HEK293 (cell line): ENCODE measurements at regions not wholly inside any gene's neighbourhood (a gene's known extent, or its start where the extent isn't known, plus 50 kb on each side); places are given as distances from the start of the nearest gene placed in this dataset.
A peak's percentile ranks its signal among the peaks of the same experiment; 100 is the strongest.

Experiments
- CTCF ChIA-PET: fragments of 350-600 bp; formaldehyde crosslinking; extraction: SDS; loops from one replicate; lab custom pipeline; 2021; ENCODE audit warnings: antibody characterized with exemption; lab: Yijun Ruan, JAX
- POLR2A ChIA-PET: fragments of 300-600 bp; formaldehyde crosslinking; extraction: SDS; loops from one replicate; lab custom pipeline; 2020; ENCODE audit warnings: antibody characterized with exemption, inconsistent platforms; lab: Yijun Ruan, JAX
- H3K27ac ChIP-seq: fragments of 200-500 bp; sonication (Bioruptor generic); 2 replicates; pipeline ENCODE4 v1.5.1; 2014; ENCODE audit warnings: low read depth, low read length, control low read depth, inconsistent platforms; ENCODE audit errors: extremely low read depth
- H3K36me3 ChIP-seq, 2 experiments: fragments of 200-500 bp in 1 of 2; sonication (Bioruptor generic) in 1 of 2; 1 replicate in 1 of 2; 2 replicates in 1 of 2; pipeline ENCODE4 v1.5.1; 2014 to 2017; ENCODE audit warnings: inconsistent platforms in 2 of 2, low read length in 2 of 2; ENCODE audit not compliant: control insufficient read depth in 2 of 2, insufficient read depth in 1 of 2
- H3K4me1 ChIP-seq: fragments of 200-500 bp; sonication (Bioruptor generic); 2 replicates; pipeline ENCODE4 v1.5.1; 2014; ENCODE audit warnings: mild to moderate bottlenecking, low read length, inconsistent platforms; ENCODE audit not compliant: control insufficient read depth, insufficient read depth
- H3K4me3 ChIP-seq: 2 replicates; pipeline ENCODE4 v1.5.1; 2011; ENCODE audit warnings: low read depth, mild to moderate bottlenecking, control low read depth, low read length, moderate library complexity
- H3K9me3 ChIP-seq: fragments of 200-500 bp; sonication (Bioruptor generic); 2 replicates; pipeline ENCODE4 v1.5.1; 2014; ENCODE audit warnings: low read depth, low read length, inconsistent platforms; ENCODE audit not compliant: control insufficient read depth, insufficient read depth
- GFI1B ChIP-seq: fragments of 450-650 bp; formaldehyde crosslinking; IDR thresholded peaks from 2 replicates; pipeline ENCODE4 v1.5.1; 2016; ENCODE audit warnings: missing biosample characterization, missing genetic modification characterization
- KLF16 ChIP-seq: fragments of 450-650 bp; formaldehyde crosslinking; IDR thresholded peaks from 2 replicates; pipeline ENCODE4 v1.5.1; 2017; ENCODE audit warnings: missing biosample characterization, missing genetic modification characterization
- MEIS1 ChIP-seq: sonication (generic); formaldehyde crosslinking; IDR thresholded peaks from 2 replicates; pipeline ENCODE4 v1.8.1; 2022; ENCODE audit warnings: missing genetic modification reagents, mild to moderate bottlenecking, borderline replicate concordance
- PRDM1 ChIP-seq: fragments of 450-650 bp; formaldehyde crosslinking; IDR thresholded peaks from 2 replicates; pipeline ENCODE4; 2016; ENCODE audit warnings: missing biosample characterization, missing genetic modification characterization
- SCRT1 ChIP-seq: fragments of 450-650 bp; formaldehyde crosslinking; IDR thresholded peaks from 2 replicates; pipeline ENCODE4 v1.5.1; 2016; ENCODE audit warnings: missing biosample characterization, missing genetic modification characterization, borderline replicate concordance
- SETDB1 ChIP-seq: IDR thresholded peaks from one replicate; pipeline ENCODE4 v1.6.1; 2017; ENCODE audit warnings: mild to moderate bottlenecking, low read length, moderate library complexity, mixed read lengths; ENCODE audit not compliant: insufficient read length
- SP2 ChIP-seq: fragments of 450-650 bp; formaldehyde crosslinking; IDR thresholded peaks from 2 replicates; pipeline ENCODE4 v1.5.1; 2016; ENCODE audit warnings: missing biosample characterization, missing genetic modification characterization
- TCF7L2 ChIP-seq: IDR thresholded peaks from 2 replicates; pipeline ENCODE4 v1.6.1; 2011; ENCODE audit warnings: low read depth, mild to moderate bottlenecking, inconsistent platforms, low read length, moderate library complexity, borderline replicate concordance
- ZNF114 ChIP-seq: fragments of 450-650 bp; formaldehyde crosslinking; IDR thresholded peaks from 2 replicates; pipeline ENCODE4 v1.5.0; 2017; ENCODE audit warnings: missing biosample characterization, missing genetic modification characterization
- ZNF16 ChIP-seq: fragments of 450-650 bp; formaldehyde crosslinking; IDR thresholded peaks from 2 replicates; pipeline ENCODE4 v1.5.1; 2016; ENCODE audit warnings: low read depth, missing biosample characterization, missing genetic modification characterization
- ZNF2 ChIP-seq: fragments of 450-650 bp; formaldehyde crosslinking; IDR thresholded peaks from 2 replicates; pipeline ENCODE4 v1.5.1; 2016; ENCODE audit warnings: missing biosample characterization, missing genetic modification characterization
- ZNF211 ChIP-seq: fragments of 450-650 bp; formaldehyde crosslinking; IDR thresholded peaks from 2 replicates; pipeline ENCODE4 v1.5.1; 2016; ENCODE audit warnings: low read depth, missing biosample characterization, missing genetic modification characterization
- ZNF266 ChIP-seq: fragments of 450-650 bp; formaldehyde crosslinking; IDR thresholded peaks from 2 replicates; pipeline ENCODE4 v1.5.1; 2016; ENCODE audit warnings: missing biosample characterization, missing genetic modification characterization, low read depth
- ZNF560 ChIP-seq: fragments of 450-650 bp; formaldehyde crosslinking; IDR thresholded peaks from 2 replicates; pipeline ENCODE4 v1.5.1; 2017; ENCODE audit warnings: missing biosample characterization, missing genetic modification characterization, borderline replicate concordance
- ZNF571 ChIP-seq: fragments of 450-650 bp; formaldehyde crosslinking; IDR thresholded peaks from 2 replicates; pipeline ENCODE4 v1.5.0; 2017; ENCODE audit warnings: missing biosample characterization, missing genetic modification characterization
- ZNF624 ChIP-seq: fragments of 450-650 bp; formaldehyde crosslinking; IDR thresholded peaks from 2 replicates; pipeline ENCODE4 v1.5.1; 2017; ENCODE audit warnings: missing biosample characterization, missing genetic modification characterization
- ZNF654 ChIP-seq: fragments of 450-650 bp; formaldehyde crosslinking; IDR thresholded peaks from 2 replicates; pipeline ENCODE4 v1.5.1; 2016; ENCODE audit warnings: low read depth, missing biosample characterization, missing genetic modification characterization
- ZNF707 ChIP-seq: fragments of 450-650 bp; formaldehyde crosslinking; IDR thresholded peaks from 2 replicates; pipeline ENCODE4 v1.5.1; 2016; ENCODE audit warnings: missing biosample characterization, missing genetic modification characterization
- ZNF776 ChIP-seq: fragments of 450-650 bp; formaldehyde crosslinking; IDR thresholded peaks from 2 replicates; pipeline ENCODE4 v1.5.0; 2017; ENCODE audit warnings: missing biosample characterization, missing genetic modification characterization, borderline replicate concordance
- ZNF843 ChIP-seq: fragments of 450-650 bp; formaldehyde crosslinking; IDR thresholded peaks from 2 replicates; pipeline ENCODE4 v1.5.1; 2016; ENCODE audit warnings: missing biosample characterization, missing genetic modification characterization
- TF ChIP-seq, protein P1 (sequence below): fragments of 450-650 bp; formaldehyde crosslinking; IDR thresholded peaks from 2 replicates; pipeline ENCODE4 v1.5.1; 2016; ENCODE audit warnings: missing biosample characterization, missing genetic modification characterization
- TF ChIP-seq, protein P2 (sequence below): fragments of 450-650 bp; formaldehyde crosslinking; IDR thresholded peaks from 2 replicates; pipeline ENCODE4 v1.5.1; 2016; ENCODE audit warnings: missing biosample characterization, missing genetic modification characterization
- TF ChIP-seq, protein P3 (sequence below): fragments of 450-650 bp; formaldehyde crosslinking; IDR thresholded peaks from 2 replicates; pipeline ENCODE4 v1.5.1; 2017; ENCODE audit warnings: missing biosample characterization, mild to moderate bottlenecking, missing genetic modification characterization, moderate library complexity
- TF ChIP-seq, protein P4 (sequence below): fragments of 450-650 bp; formaldehyde crosslinking; IDR thresholded peaks from 2 replicates; pipeline ENCODE4 v1.5.1; 2016; ENCODE audit warnings: missing biosample characterization, missing genetic modification characterization
- TF ChIP-seq, protein P5 (sequence below): fragments of 450-650 bp; formaldehyde crosslinking; IDR thresholded peaks from 2 replicates; pipeline ENCODE4 v1.5.1; 2016; ENCODE audit warnings: missing biosample characterization, missing genetic modification characterization

DNA sequence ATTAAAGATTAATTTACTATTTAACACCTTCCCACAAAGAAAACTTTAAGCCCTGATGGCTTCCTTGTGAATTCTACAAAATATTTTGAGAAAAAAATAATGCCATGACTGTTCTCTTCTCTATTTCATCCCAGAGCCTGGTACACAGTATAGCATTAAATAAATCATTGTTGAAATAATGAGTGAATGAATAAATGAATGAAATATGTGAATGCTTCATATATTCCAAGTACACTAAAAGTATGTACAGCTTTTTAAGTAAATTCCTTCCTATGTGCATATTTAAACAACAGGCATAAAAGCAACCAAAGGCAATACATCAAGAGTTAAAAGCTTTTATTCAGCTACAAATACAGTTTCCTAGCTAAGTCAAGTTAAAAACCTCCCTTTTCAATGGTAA is 144.9 kb upstream of the CCDC196 start:
- Histone ChIP-seq H3K4me1 (no peaks in the 10 kb centered on the region), H3K4me3 (no peak overlapping the region), H3K9me3 (no peaks in the 10 kb centered on the region), H3K36me3 (no peaks in the 10 kb centered on the region), H3K27ac (no peak overlapping the region)
- ChIA-PET POLR2A (no interaction called here), CTCF (no interaction called here)
- TF ChIP-seq, protein P1, sequence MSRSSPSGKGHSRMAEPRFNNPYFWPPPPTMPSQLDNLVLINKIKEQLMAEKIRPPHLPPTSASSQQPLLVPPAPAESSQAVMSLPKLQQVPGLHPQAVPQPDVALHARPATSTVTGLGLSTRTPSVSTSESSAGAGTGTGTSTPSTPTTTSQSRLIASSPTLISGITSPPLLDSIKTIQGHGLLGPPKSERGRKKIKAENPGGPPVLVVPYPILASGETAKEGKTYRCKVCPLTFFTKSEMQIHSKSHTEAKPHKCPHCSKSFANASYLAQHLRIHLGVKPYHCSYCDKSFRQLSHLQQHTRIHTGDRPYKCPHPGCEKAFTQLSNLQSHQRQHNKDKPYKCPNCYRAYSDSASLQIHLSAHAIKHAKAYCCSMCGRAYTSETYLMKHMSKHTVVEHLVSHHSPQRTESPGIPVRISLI: no peak
- TF ChIP-seq ZNF571 (no peak), SP2 (tag by site-specific recombination) (no peak)

DNA sequence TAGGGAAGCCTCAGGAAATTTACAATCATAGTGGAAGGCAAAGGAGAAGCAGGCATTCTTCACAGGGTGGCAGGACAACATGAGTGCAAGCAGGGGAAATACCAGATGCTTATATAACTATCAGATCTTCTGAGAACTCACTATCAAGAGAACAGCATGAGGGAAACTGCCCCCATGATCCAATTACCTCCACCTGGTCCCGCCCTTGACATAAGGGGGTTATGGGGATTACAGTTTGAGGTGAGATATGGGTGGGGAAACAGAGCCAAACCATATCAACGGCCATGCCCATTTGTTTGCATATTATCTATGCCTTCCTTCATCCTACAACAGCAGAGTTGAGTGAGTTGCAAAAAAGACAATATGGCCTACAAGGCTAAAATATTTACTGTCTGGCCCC is 140.2 kb upstream of the CCDC196 start:
- H3K4me3 ChIP-seq: no peak overlapping the region
- no peak for TF ChIP-seq PRDM1 (tag by site-specific recombination)
- TF ChIP-seq, all 188 proteins: peak for 0
- Histone ChIP-seq H3K9me3 (no peaks in the 10 kb centered on the region), H3K36me3 (no peaks in the 10 kb centered on the region), H3K4me1 (no peaks in the 10 kb centered on the region), H3K27ac (no peak overlapping the region)
- ChIA-PET POLR2A (no interaction called here), CTCF (no interaction called here)

DNA sequence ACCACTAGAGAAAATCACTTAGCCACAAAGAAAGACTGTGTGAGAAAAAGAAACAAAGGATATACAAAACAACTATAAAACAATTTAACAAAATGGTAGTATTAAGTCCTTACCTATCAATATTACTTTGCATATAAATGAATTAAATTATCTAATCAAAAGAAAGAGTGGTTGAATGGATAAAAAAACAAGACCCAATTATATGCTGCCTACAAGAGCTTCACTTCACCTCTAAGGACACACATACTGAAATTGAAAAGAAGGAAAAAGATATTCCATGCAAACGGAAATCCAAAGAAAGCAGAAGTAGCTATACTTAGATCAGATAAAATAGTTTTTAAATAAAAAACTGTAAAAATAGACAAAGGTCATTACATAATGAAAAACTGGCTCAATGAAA is 134.9 kb upstream of the CCDC196 start:
- no peak overlapping the region for H3K27ac ChIP-seq
- CTCF ChIA-PET: interaction anchor here (0.9 to 1.0 kb wide), 2 partner anchors 12 to 1353 kb away, joined by 3 to 4 read pairs; no protein-coding TSS in a partner anchor
- H3K9me3 ChIP-seq: no peaks in the 10 kb centered on the region

DNA sequence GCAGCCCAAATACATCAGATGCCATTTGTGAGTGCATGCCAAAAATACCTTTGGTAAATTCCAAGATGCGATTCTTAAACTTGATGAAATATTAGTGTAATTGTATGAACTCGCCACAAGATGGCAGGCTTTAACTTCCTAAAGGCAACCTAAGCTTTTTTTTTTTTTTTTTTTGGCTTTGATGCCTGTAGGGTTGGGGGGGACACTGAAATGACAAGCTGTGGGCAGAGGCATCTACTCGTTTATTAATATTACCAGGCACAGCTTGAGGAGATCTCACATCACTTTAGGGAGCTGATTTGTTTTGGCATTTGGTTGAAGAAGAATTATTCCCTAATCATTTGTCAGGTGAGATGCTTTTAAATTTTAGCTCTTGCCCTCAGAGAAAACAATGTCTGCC is 126.7 kb upstream of the CCDC196 start:
- Histone ChIP-seq H3K4me1 (peaks cover 5% of the 10 kb centered on the region; the same call in 1 of the 2 replicates), H3K36me3 (no peaks in the 10 kb centered on the region), H3K4me3 (no peak overlapping the region), H3K27ac (no peak overlapping the region), H3K9me3 (no peaks in the 10 kb centered on the region)
- CTCF ChIA-PET: interaction anchor here (0.5 to 3.0 kb wide), 39 partner anchors 10 to 1345 kb away, joined by 3 to 38 read pairs (median 4); partner anchors contain the start of gene GPHN
- POLR2A ChIA-PET: interaction anchor here (0.6 kb wide), 4 partner anchors 323 to 927 kb away, joined by 4 to 5 read pairs (median 4); no protein-coding TSS in a partner anchor
- TF ChIP-seq ZNF843 (tag by site-specific recombination) (no peak), ZNF707 (tag by site-specific recombination) (no peak), ZNF776 (no peak), PRDM1 (tag by site-specific recombination) (no peak), ZNF560 (tag by site-specific recombination) (no peak), ZNF266 (tag by site-specific recombination) (no peak), MEIS1 (no peak), TCF7L2 (peak; percentile 55; the same call in 1 of the 2 replicates), GFI1B (no peak), ZNF654 (tag by site-specific recombination) (peak; percentile 96), ZNF2 (tag by site-specific recombination) (no peak), ZNF624 (tag by site-specific recombination) (no peak), ZNF16 (tag by site-specific recombination) (no peak)
- TF ChIP-seq, protein P2, sequence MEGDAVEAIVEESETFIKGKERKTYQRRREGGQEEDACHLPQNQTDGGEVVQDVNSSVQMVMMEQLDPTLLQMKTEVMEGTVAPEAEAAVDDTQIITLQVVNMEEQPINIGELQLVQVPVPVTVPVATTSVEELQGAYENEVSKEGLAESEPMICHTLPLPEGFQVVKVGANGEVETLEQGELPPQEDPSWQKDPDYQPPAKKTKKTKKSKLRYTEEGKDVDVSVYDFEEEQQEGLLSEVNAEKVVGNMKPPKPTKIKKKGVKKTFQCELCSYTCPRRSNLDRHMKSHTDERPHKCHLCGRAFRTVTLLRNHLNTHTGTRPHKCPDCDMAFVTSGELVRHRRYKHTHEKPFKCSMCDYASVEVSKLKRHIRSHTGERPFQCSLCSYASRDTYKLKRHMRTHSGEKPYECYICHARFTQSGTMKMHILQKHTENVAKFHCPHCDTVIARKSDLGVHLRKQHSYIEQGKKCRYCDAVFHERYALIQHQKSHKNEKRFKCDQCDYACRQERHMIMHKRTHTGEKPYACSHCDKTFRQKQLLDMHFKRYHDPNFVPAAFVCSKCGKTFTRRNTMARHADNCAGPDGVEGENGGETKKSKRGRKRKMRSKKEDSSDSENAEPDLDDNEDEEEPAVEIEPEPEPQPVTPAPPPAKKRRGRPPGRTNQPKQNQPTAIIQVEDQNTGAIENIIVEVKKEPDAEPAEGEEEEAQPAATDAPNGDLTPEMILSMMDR: peak; percentile 52; the same call in 1 of the 2 replicates
- TF ChIP-seq, protein P3, sequence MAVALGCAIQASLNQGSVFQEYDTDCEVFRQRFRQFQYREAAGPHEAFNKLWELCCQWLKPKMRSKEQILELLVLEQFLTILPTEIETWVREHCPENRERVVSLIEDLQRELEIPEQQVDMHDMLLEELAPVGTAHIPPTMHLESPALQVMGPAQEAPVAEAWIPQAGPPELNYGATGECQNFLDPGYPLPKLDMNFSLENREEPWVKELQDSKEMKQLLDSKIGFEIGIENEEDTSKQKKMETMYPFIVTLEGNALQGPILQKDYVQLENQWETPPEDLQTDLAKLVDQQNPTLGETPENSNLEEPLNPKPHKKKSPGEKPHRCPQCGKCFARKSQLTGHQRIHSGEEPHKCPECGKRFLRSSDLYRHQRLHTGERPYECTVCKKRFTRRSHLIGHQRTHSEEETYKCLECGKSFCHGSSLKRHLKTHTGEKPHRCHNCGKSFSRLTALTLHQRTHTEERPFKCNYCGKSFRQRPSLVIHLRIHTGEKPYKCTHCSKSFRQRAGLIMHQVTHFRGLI: no peak
- TF ChIP-seq, protein P4, sequence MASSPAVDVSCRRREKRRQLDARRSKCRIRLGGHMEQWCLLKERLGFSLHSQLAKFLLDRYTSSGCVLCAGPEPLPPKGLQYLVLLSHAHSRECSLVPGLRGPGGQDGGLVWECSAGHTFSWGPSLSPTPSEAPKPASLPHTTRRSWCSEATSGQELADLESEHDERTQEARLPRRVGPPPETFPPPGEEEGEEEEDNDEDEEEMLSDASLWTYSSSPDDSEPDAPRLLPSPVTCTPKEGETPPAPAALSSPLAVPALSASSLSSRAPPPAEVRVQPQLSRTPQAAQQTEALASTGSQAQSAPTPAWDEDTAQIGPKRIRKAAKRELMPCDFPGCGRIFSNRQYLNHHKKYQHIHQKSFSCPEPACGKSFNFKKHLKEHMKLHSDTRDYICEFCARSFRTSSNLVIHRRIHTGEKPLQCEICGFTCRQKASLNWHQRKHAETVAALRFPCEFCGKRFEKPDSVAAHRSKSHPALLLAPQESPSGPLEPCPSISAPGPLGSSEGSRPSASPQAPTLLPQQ (tag by site-specific recombination): no peak
- TF ChIP-seq, protein P5, sequence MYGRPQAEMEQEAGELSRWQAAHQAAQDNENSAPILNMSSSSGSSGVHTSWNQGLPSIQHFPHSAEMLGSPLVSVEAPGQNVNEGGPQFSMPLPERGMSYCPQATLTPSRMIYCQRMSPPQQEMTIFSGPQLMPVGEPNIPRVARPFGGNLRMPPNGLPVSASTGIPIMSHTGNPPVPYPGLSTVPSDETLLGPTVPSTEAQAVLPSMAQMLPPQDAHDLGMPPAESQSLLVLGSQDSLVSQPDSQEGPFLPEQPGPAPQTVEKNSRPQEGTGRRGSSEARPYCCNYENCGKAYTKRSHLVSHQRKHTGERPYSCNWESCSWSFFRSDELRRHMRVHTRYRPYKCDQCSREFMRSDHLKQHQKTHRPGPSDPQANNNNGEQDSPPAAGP (tag by site-specific recombination): no peak

More for the DNA sequence above, 134.9 kb upstream of the CCDC196 start:
- Histone ChIP-seq H3K4me1 (no peaks in the 10 kb centered on the region), H3K4me3 (no peak overlapping the region), H3K36me3 (no peaks in the 10 kb centered on the region)
- TF ChIP-seq SCRT1 (tag by site-specific recombination): no peak
- TF ChIP-seq ZNF114 (tag by site-specific recombination): no peak
- TF ChIP-seq KLF16 (tag by site-specific recombination): no peak
- TF ChIP-seq SETDB1: peak; percentile 91
- no peak for TF ChIP-seq ZNF211 (tag by site-specific recombination)
- POLR2A ChIA-PET: no interaction called here
